Breast epithelium (tissue), 3 donors: ENCODE measurements at regions not wholly inside any gene's neighbourhood (a gene's known extent, or its start where the extent isn't known, plus 50 kb on each side); places are given as distances from the start of the nearest gene placed in this dataset.

Source experiments
- POLR2A ChIP-seq: fragments of 450-650 bp; IDR thresholded peaks from one replicate; pipeline ENCODE4 v1.6.1; 2016; ENCODE audit warnings: antibody characterized with exemption, mild to moderate bottlenecking, moderate library complexity
- POLR2AphosphoS5 ChIP-seq, 3 donors: sonication (generic); formaldehyde crosslinking; IDR thresholded peaks; one replicate each; pipeline ENCODE4 v1.6.1; 2017; ENCODE audit warnings: antibody characterized with exemption in 3 of 3

DNA sequence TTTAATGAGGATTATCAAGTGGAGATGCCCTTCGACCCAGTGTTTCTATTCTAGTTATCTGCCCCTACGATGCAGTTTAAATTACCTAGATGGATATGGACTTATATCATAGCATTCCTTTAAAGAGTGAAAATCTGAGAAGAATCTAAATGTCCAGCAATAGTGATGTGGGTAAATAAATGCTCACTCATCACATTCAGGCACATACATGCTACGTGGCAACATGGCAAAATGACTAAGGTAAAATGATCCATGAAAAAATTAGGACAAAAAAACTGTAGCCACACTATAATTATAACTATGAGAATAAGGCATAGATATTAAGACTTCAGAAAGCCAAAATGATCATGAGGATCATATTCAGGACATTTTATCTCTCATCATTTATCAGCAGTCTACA, 82.4 kb upstream of the PDE1C start:
- TF ChIP-seq POLR2A = no peak
- no peak for TF ChIP-seq POLR2AphosphoS5 (IDR thresholded peaks at IDR 0.05)
